ENCODE measurements at regions not wholly inside any gene's neighbourhood (a gene's known extent, or its start where the extent isn't known, plus 50 kb on each side); places are given as distances from the start of the nearest gene placed in this dataset.

DNA sequence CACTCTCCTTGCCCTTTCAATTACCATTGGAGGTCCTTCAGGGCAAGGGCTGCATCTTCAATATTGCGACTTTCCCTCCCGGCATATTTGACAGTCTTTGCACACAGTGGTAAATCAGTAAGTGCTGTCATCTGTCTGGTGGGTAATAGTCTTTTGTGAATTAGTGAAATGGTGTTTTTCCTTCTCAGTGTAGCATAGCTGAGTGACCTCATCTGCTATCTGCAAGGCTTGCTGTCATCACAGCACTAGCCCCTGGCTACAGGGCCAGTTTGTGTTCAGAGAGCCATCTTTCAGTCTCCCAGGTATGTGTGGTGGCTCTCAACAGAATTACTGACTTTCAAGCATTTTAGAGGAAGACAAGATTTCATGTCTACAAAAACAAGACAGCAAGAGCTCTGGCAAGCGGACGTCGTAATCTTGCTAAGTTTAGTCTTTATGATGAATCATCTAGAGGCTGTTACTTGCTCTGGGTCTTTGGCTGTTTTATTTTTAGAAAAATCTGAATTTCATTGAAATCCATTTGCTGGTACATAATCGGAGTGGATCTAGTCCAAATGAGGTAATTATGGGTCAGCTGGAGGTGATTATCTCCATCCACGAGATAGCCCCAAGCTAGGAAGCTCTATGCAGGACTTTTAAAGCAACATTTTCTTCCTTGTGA, 528.9 kb downstream of the EPM2A start:
- TF ChIP-seq, protein P1, sequence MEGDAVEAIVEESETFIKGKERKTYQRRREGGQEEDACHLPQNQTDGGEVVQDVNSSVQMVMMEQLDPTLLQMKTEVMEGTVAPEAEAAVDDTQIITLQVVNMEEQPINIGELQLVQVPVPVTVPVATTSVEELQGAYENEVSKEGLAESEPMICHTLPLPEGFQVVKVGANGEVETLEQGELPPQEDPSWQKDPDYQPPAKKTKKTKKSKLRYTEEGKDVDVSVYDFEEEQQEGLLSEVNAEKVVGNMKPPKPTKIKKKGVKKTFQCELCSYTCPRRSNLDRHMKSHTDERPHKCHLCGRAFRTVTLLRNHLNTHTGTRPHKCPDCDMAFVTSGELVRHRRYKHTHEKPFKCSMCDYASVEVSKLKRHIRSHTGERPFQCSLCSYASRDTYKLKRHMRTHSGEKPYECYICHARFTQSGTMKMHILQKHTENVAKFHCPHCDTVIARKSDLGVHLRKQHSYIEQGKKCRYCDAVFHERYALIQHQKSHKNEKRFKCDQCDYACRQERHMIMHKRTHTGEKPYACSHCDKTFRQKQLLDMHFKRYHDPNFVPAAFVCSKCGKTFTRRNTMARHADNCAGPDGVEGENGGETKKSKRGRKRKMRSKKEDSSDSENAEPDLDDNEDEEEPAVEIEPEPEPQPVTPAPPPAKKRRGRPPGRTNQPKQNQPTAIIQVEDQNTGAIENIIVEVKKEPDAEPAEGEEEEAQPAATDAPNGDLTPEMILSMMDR (IDR thresholded peaks at IDR 0.05; ENCODE audit: extremely low read depth, low read depth, low read length): no peak
- Histone ChIP-seq H3K9me3 (ENCODE audit: low read depth, low read length) (no peaks in the 10 kb centered on the region), H3K27ac (ENCODE audit: low read depth, low read length) (peak overlapping the region; percentile 44), H3K79me2 (ENCODE audit: insufficient read depth, low read length) (no peaks in the 10 kb centered on the region), H3K36me3 (ENCODE audit: insufficient read depth, low read length) (no peaks in the 10 kb centered on the region), H2AFZ (ENCODE audit: low read length) (peak overlapping the region; percentile 59), H3K4me1 (ENCODE audit: insufficient read depth, low read length) (peaks cover 14% of the 10 kb centered on the region), H3K27me3 (ENCODE audit: insufficient read depth, low read length) (no peaks in the 10 kb centered on the region), H4K20me1 (ENCODE audit: insufficient read depth, low read length) (no peaks in the 10 kb centered on the region), H3K4me2 (ENCODE audit: insufficient read depth, low read length) (peak overlapping the region; percentile 57), H3K4me3 (ENCODE audit: insufficient read depth, low read length) (peak overlapping the region; percentile 1)
- DNase-seq (ENCODE audit: insufficient read length, low spot score, missing footprints): no peak

DNA sequence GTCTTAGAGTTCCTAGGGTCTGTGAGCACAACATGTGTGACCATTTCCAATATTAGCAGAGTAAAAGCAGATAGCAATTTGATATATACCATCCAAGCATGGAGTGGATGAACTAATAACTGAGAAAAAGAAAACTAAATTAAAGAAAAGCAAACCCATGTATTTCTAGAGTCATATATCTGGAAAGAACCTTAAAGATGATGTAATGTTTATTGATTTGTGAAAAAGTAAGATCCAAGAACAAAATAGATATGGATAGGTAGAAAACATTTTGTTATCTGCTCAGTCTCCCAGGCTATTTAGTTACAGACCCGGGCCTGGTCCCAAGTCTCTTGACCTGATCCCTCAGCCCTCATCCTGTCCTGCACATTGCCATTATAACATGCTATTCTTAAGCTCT, 526.8 kb downstream of the EPM2A start:
- Histone ChIP-seq H3K27me3 (ENCODE audit: insufficient read depth, low read length) (no peaks in the 10 kb centered on the region), H3K4me1 (ENCODE audit: insufficient read depth, low read length) (peaks cover 14% of the 10 kb centered on the region), H2AFZ (ENCODE audit: low read length) (no peak overlapping the region), H3K36me3 (ENCODE audit: insufficient read depth, low read length) (no peaks in the 10 kb centered on the region), H3K4me3 (ENCODE audit: insufficient read depth, low read length) (no peak overlapping the region), H3K9me3 (ENCODE audit: low read depth, low read length) (no peaks in the 10 kb centered on the region), H3K4me2 (ENCODE audit: insufficient read depth, low read length) (no peak overlapping the region), H4K20me1 (ENCODE audit: insufficient read depth, low read length) (no peaks in the 10 kb centered on the region), H3K27ac (ENCODE audit: low read depth, low read length) (no peak overlapping the region), H3K79me2 (ENCODE audit: insufficient read depth, low read length) (no peaks in the 10 kb centered on the region)
- TF ChIP-seq, protein P1 (IDR thresholded peaks at IDR 0.05; ENCODE audit: extremely low read depth, low read depth, low read length): no peak
- no peak for DNase-seq (ENCODE audit: insufficient read length, low spot score, missing footprints)

DNA sequence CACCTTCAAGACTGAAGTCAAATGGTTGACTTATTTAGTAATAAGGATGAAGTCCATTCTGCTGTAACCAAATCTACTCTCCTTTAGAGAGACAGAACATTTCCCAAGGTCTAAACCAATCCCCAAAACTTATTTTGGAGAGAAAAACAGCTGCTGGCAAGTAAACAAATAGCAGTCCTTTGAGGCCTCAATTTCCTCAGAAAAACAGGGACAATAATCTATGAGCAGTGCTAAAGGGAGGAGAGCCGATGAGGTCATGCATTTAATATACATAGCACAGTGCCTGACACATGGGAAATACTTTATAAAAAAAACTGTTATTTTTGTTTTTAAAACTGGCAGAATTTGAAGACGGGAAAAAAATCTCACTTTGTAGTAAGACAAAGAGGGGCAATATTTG, 526.0 kb downstream of the EPM2A start:
- DNase-seq (ENCODE audit: insufficient read length, low spot score, missing footprints): peak; percentile 68
- TF ChIP-seq, protein P1 (IDR thresholded peaks at IDR 0.05; ENCODE audit: extremely low read depth, low read depth, low read length): no peak

DNA sequence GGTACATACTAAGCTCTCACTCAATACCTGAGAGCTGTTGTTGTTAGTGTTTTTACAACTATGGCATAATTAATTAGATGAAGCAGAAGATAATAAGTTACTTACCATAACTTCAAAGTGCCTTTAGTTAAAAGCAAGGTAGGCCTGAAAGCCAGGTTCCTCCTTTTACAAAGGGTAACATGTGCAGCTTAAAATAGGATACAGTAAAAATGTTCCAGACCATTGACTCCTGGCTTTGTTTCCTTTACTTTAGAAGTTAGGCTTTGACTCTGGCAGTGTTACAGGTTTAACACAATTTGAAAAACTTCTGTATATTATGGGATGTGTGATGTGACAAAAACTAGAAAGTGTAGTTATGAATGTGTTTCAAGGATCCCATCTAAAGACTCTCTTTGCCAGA, 522.5 kb downstream of the EPM2A start:
- H3K27ac ChIP-seq (ENCODE audit: low read depth, low read length): no peak overlapping the region
- H4K20me1 ChIP-seq (ENCODE audit: insufficient read depth, low read length): no peaks in the 10 kb centered on the region
- no peaks in the 10 kb centered on the region for H3K36me3 ChIP-seq (ENCODE audit: insufficient read depth, low read length)
- H3K4me2 ChIP-seq (ENCODE audit: insufficient read depth, low read length): no peak overlapping the region
- H3K27me3 ChIP-seq (ENCODE audit: insufficient read depth, low read length): no peaks in the 10 kb centered on the region
- H3K9me3 ChIP-seq (ENCODE audit: low read depth, low read length): no peaks in the 10 kb centered on the region
- H3K4me1 ChIP-seq (ENCODE audit: insufficient read depth, low read length): no peaks in the 10 kb centered on the region
- H3K4me3 ChIP-seq (ENCODE audit: insufficient read depth, low read length): no peak overlapping the region
- DNase-seq (ENCODE audit: insufficient read length, low spot score, missing footprints): no peak
- peak overlapping the region; percentile 9 for H2AFZ ChIP-seq (ENCODE audit: low read length)
- TF ChIP-seq, protein P1 (IDR thresholded peaks at IDR 0.05; ENCODE audit: extremely low read depth, low read depth, low read length): no peak
- no peaks in the 10 kb centered on the region for H3K79me2 ChIP-seq (ENCODE audit: insufficient read depth, low read length)

More for the DNA sequence above, 526.0 kb downstream of the EPM2A start:
- Histone ChIP-seq H3K27ac (ENCODE audit: low read depth, low read length) (no peak overlapping the region), H3K36me3 (ENCODE audit: insufficient read depth, low read length) (no peaks in the 10 kb centered on the region), H3K4me3 (ENCODE audit: insufficient read depth, low read length) (no peak overlapping the region), H3K27me3 (ENCODE audit: insufficient read depth, low read length) (no peaks in the 10 kb centered on the region), H3K4me1 (ENCODE audit: insufficient read depth, low read length) (peaks cover 14% of the 10 kb centered on the region), H3K79me2 (ENCODE audit: insufficient read depth, low read length) (no peaks in the 10 kb centered on the region), H4K20me1 (ENCODE audit: insufficient read depth, low read length) (no peaks in the 10 kb centered on the region), H3K9me3 (ENCODE audit: low read depth, low read length) (no peaks in the 10 kb centered on the region), H3K4me2 (ENCODE audit: insufficient read depth, low read length) (no peak overlapping the region), H2AFZ (ENCODE audit: low read length) (peak overlapping the region; percentile 16)

Measured in osteoblast (primary cell).